ENCODE measurements at regions not wholly inside any gene's neighbourhood (a gene's known extent, or its start where the extent isn't known, plus 50 kb on each side); places are given as distances from the start of the nearest gene placed in this dataset.

- 55 to 63% methylated on average over 3 of the region's 3 CpGs for WGBS, 2 donors
- no peaks in the 10 kb centered on the region for H3K36me3 ChIP-seq (replicated peaks in 1 of 2; ENCODE audit: insufficient read depth in 1 of 2, low read depth in 2 of 2)
- no peak overlapping the region for H3K4me3 ChIP-seq
- intact Hi-C loops (cut with DNase I): no loop called here
- no peaks in the 10 kb centered on the region for H3K4me1 ChIP-seq
- ATAC-seq (no peak), DNase-seq (no peak)
- no peaks in the 10 kb centered on the region for H3K27me3 ChIP-seq
- H3K9me3 ChIP-seq: no peaks in the 10 kb centered on the region
- no peak overlapping the region for H3K27ac ChIP-seq
- no peak for TF ChIP-seq CTCF (IDR thresholded peaks at IDR 0.05)
- no peak for TF ChIP-seq POLR2A (IDR thresholded peaks at IDR 0.05)
Measured at GRCh38 chr11:33646629-33647028, 54.0 kb downstream of the C11orf91 start.

GRCh38 chr11:33646168-33646567 lies 54.5 kb downstream of the C11orf91 start:
- no peaks in the 10 kb centered on the region for H3K9me3 ChIP-seq
- 81 to 85% methylated on average over 4 of the region's 4 CpGs for WGBS, 2 donors

GRCh38 chr11:33645686-33646085 lies 54.9 kb downstream of the C11orf91 start:
- TF ChIP-seq CTCF (IDR thresholded peaks at IDR 0.05): no peak
- no peak for TF ChIP-seq POLR2A (IDR thresholded peaks at IDR 0.05)
- Histone ChIP-seq H3K27ac (no peak overlapping the region), H3K36me3 (replicated peaks in 1 of 2; ENCODE audit: insufficient read depth in 1 of 2, low read depth in 2 of 2) (no peaks in the 10 kb centered on the region), H3K4me1 (no peaks in the 10 kb centered on the region), H3K27me3 (no peaks in the 10 kb centered on the region), H3K9me3 (no peaks in the 10 kb centered on the region), H3K4me3 (no peak overlapping the region)
- ATAC-seq: no peak
- DNase-seq: no peak
- intact Hi-C loops (cut with DNase I): no loop called here
- WGBS, 2 donors: 73 to 85% methylated on average over 8 to 12 of the region's 20 CpGs

More at GRCh38 chr11:33646168-33646567, 54.5 kb downstream of the C11orf91 start:
- Histone ChIP-seq H3K4me1 (no peaks in the 10 kb centered on the region), H3K36me3 (replicated peaks in 1 of 2; ENCODE audit: insufficient read depth in 1 of 2, low read depth in 2 of 2) (no peaks in the 10 kb centered on the region), H3K4me3 (no peak overlapping the region), H3K27me3 (no peaks in the 10 kb centered on the region), H3K27ac (no peak overlapping the region)
- intact Hi-C loops (cut with DNase I): no loop called here
- ATAC-seq: no peak
- no peak for DNase-seq
- TF ChIP-seq CTCF (IDR thresholded peaks at IDR 0.05) (no peak), POLR2A (IDR thresholded peaks at IDR 0.05) (no peak)

GRCh38 chr11:33643167-33643824 lies 57.3 kb downstream of the C11orf91 start:
- no peak overlapping the region for H3K27ac ChIP-seq
- no peak for ATAC-seq
- TF ChIP-seq POLR2A (IDR thresholded peaks at IDR 0.05) (no peak), CTCF (IDR thresholded peaks at IDR 0.05) (no peak)
- no peaks in the 10 kb centered on the region for H3K27me3 ChIP-seq
- no peaks in the 10 kb centered on the region for H3K4me1 ChIP-seq
- no peak overlapping the region for H3K4me3 ChIP-seq
- intact Hi-C loops (cut with DNase I): no loop called here
- no peaks in the 10 kb centered on the region for H3K36me3 ChIP-seq (replicated peaks in 1 of 2; ENCODE audit: insufficient read depth in 1 of 2, low read depth in 2 of 2)
- no peaks in the 10 kb centered on the region for H3K9me3 ChIP-seq
- no peak for DNase-seq
- 61 to 81% methylated on average over 2 to 3 of the region's 3 CpGs for WGBS, 2 donors

Data from body of pancreas (tissue), 4 donors.